Hepatocyte (in vitro differentiated cells): ENCODE measurements at regions not wholly inside any gene's neighbourhood (a gene's known extent, or its start where the extent isn't known, plus 50 kb on each side); places are given as distances from the start of the nearest gene placed in this dataset.

ENCODE experiments used
- EZH2 ChIP-seq: fragments of 200-600 bp; sonication (generic); IDR thresholded peaks from 2 replicates; pipeline ENCODE4 v1.6.1; 2016; ENCODE audit warnings: antibody characterized with exemption, mild to moderate bottlenecking, borderline replicate concordance
- EZH2phosphoT487 ChIP-seq: fragments of 200-600 bp; sonication (generic); IDR thresholded peaks from one replicate; pipeline ENCODE4 v1.6.1; 2018; ENCODE audit warnings: antibody characterized with exemption, mild to moderate bottlenecking, low read depth, moderate library complexity; ENCODE audit not compliant: unreplicated experiment, severe bottlenecking
- TF ChIP-seq, protein P1 (sequence below): fragments of 200-600 bp; sonication (generic); IDR thresholded peaks from 2 replicates; pipeline ENCODE4 v1.5.1; 2016; ENCODE audit warnings: antibody characterized with exemption, mild to moderate bottlenecking; ENCODE audit not compliant: poor library complexity

DNA sequence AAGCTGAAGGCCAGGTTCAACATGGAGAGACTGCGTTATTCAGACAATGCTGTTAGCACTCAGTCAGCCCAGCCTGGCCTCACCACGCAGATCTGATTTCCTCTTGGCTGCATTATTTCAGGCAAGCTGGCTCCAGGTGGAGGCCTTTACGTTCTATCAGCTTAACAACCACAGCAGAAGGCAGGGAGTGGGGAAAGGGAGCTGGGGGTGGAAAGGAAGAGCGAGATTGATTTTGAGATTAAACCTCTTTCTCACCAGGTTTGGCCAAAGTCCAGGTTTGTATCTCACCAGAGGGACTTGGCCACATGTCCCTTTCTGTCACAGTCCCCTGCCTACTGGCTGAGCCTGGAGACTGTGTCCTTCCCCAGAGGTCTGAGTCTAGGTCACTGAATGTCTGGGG is 543.7 kb upstream of the TMEM132C start:
- TF ChIP-seq, protein P1, sequence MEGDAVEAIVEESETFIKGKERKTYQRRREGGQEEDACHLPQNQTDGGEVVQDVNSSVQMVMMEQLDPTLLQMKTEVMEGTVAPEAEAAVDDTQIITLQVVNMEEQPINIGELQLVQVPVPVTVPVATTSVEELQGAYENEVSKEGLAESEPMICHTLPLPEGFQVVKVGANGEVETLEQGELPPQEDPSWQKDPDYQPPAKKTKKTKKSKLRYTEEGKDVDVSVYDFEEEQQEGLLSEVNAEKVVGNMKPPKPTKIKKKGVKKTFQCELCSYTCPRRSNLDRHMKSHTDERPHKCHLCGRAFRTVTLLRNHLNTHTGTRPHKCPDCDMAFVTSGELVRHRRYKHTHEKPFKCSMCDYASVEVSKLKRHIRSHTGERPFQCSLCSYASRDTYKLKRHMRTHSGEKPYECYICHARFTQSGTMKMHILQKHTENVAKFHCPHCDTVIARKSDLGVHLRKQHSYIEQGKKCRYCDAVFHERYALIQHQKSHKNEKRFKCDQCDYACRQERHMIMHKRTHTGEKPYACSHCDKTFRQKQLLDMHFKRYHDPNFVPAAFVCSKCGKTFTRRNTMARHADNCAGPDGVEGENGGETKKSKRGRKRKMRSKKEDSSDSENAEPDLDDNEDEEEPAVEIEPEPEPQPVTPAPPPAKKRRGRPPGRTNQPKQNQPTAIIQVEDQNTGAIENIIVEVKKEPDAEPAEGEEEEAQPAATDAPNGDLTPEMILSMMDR: no peak
- no peak for TF ChIP-seq EZH2phosphoT487
- TF ChIP-seq EZH2: no peak
